ENCODE measurements at regions not wholly inside any gene's neighbourhood (a gene's known extent, or its start where the extent isn't known, plus 50 kb on each side); places are given as distances from the start of the nearest gene placed in this dataset.

DNA sequence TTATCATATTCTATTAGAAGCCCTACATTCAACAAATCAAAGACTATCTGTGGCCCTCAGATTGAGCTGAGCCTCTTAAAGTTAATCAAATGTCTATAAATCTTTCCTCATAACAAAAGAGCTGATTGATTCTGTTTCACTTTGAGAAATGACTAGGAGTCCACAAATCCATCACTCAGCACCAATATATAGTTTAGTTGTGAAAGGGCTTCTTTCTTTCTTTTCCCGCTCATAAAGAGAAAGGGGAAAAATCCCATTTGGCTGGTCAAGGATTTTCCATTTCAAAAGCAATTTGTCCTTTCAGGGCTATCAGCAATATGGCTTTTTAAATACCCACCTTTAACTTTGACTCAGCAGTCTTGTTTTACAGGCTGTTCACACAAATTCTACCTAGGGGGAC is 408.5 kb upstream of the PCDH20 start:
- TF ChIP-seq EP300 (IDR thresholded peaks at IDR 0.05) = no peak

DNA sequence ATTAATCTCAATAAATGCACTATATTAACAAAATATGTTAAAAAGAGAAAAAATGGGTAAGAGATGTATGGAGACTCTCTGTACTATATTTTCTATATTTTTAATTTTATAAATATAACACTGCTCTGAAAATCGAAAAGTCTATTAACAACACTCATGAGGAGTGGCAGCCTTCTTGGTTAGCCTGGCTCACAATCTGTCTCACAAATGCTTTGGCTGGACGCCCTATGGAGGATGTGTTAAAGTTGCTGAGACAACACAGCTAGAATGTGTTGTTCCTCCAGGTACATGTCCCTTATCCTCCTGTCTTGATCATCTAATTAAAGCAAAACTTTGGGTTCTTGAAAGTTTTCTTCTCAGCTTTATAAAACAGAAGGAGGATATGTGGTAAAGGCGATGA is 396.6 kb upstream of the PCDH20 start:
- H3K9me3 ChIP-seq = no peaks in the 10 kb centered on the region
- H3K4me3 ChIP-seq = no peak overlapping the region
- TF ChIP-seq POLR2A (IDR thresholded peaks at IDR 0.05) (no peak), EP300 (IDR thresholded peaks at IDR 0.05) (no peak)
- TF ChIP-seq, protein P1, sequence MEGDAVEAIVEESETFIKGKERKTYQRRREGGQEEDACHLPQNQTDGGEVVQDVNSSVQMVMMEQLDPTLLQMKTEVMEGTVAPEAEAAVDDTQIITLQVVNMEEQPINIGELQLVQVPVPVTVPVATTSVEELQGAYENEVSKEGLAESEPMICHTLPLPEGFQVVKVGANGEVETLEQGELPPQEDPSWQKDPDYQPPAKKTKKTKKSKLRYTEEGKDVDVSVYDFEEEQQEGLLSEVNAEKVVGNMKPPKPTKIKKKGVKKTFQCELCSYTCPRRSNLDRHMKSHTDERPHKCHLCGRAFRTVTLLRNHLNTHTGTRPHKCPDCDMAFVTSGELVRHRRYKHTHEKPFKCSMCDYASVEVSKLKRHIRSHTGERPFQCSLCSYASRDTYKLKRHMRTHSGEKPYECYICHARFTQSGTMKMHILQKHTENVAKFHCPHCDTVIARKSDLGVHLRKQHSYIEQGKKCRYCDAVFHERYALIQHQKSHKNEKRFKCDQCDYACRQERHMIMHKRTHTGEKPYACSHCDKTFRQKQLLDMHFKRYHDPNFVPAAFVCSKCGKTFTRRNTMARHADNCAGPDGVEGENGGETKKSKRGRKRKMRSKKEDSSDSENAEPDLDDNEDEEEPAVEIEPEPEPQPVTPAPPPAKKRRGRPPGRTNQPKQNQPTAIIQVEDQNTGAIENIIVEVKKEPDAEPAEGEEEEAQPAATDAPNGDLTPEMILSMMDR (IDR thresholded peaks at IDR 0.05) = no peak
- no peaks in the 10 kb centered on the region for H3K4me1 ChIP-seq (ENCODE audit: insufficient read depth)
- H3K36me3 ChIP-seq = no peaks in the 10 kb centered on the region
- intact Hi-C loops (cut with DNase I) = no loop called here
- H3K27me3 ChIP-seq = no peaks in the 10 kb centered on the region
- no peak for DNase-seq
- H3K27ac ChIP-seq = no peak overlapping the region
- 75 to 86% (median 80%) methylated on average over 3 of the region's 3 CpGs for WGBS, 3 donors

More for the DNA sequence above, 408.5 kb upstream of the PCDH20 start:
- Histone ChIP-seq H3K36me3 (no peaks in the 10 kb centered on the region), H3K4me3 (no peak overlapping the region), H3K27ac (no peak overlapping the region), H3K9me3 (no peaks in the 10 kb centered on the region), H3K4me1 (ENCODE audit: insufficient read depth) (no peaks in the 10 kb centered on the region), H3K27me3 (no peaks in the 10 kb centered on the region)
- DNase-seq = no peak
- 90 to 94% (median 92%) methylated on average over 1 of the region's 1 CpG for WGBS, 3 donors
- intact Hi-C loops (cut with DNase I) = no loop called here

DNA sequence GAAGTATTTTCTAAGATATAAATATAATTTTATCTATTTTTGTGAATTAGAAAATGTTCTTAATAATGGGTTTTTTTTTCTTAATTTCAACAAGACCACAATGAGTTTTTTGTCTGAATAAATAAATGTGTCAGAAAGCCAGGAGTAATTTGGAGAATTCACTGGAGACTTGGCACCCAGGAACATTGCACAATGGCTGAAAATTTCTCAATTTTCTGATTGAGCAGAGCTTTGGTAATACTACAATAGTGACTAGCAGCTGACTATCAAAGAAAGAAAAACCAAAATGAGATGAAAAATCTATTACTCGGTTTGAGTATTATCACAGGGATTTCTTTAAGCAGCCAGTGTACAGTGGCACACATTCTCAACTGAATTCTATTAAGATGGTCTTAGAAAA is 394.4 kb upstream of the PCDH20 start:
- Histone ChIP-seq H3K4me3 (no peak overlapping the region), H3K27me3 (no peaks in the 10 kb centered on the region), H3K27ac (no peak overlapping the region), H3K4me1 (ENCODE audit: insufficient read depth) (no peaks in the 10 kb centered on the region), H3K9me3 (no peaks in the 10 kb centered on the region), H3K36me3 (no peaks in the 10 kb centered on the region)
- TF ChIP-seq POLR2A (IDR thresholded peaks at IDR 0.05) = no peak
- TF ChIP-seq, protein P1 (IDR thresholded peaks at IDR 0.05) = no peak
- no peak for TF ChIP-seq EP300 (IDR thresholded peaks at IDR 0.05)
- intact Hi-C loops (cut with DNase I) = no loop called here
- no peak for DNase-seq
- WGBS, 3 donors = 65 to 88% (median 78%) methylated on average over 1 of the region's 1 CpG

DNA sequence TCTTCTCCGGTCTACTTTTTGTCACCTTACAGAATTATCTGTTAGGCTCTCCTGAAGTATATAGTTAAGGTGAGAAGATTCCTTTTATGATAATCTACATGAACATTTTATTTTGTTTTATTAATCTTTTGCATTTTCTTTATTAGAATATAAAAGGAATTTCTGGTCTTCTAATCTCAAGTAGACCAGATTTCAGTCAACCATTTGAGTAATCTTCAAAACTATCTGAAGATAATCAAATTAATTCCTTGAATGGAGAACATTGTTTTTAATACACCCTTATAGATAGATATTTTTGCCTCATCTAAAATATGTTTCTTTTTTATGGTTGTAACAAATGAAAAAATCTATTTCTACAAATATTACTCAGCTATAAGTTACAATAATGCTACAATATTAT is 381.7 kb upstream of the PCDH20 start:
- intact Hi-C loops (cut with DNase I) = no loop called here
- 92 to 96% (median 94%) methylated on average over 1 of the region's 1 CpG for WGBS, 3 donors
- H3K4me1 ChIP-seq (ENCODE audit: insufficient read depth) = no peaks in the 10 kb centered on the region
- no peak for DNase-seq
- no peak overlapping the region for H3K4me3 ChIP-seq
- no peaks in the 10 kb centered on the region for H3K27me3 ChIP-seq
- no peaks in the 10 kb centered on the region for H3K9me3 ChIP-seq
- H3K36me3 ChIP-seq = no peaks in the 10 kb centered on the region
- TF ChIP-seq POLR2A (IDR thresholded peaks at IDR 0.05) (no peak), EP300 (IDR thresholded peaks at IDR 0.05) (no peak)
- TF ChIP-seq, protein P1 (IDR thresholded peaks at IDR 0.05) = no peak
- no peak overlapping the region for H3K27ac ChIP-seq

DNA sequence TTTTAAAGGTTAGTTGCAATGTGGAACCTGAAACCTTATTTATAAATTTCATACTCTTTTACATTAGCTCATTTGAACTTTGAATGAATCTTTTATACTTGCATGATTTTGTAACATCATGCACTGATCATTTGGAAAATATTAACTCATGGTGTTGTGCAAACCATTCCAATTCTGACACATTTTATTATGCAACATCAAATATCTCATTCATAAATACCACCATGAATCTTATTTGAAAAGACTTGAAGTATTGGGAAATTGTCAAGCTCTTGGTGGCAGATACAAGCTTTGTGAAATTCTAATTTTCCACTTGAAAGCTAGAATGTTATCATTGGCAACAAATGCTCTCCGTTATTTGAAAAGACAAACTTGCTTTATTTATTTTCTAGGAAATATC is 379.9 kb upstream of the PCDH20 start:
- Histone ChIP-seq H3K27me3 (no peaks in the 10 kb centered on the region), H3K9me3 (no peaks in the 10 kb centered on the region), H3K27ac (no peak overlapping the region), H3K4me3 (no peak overlapping the region), H3K4me1 (ENCODE audit: insufficient read depth) (no peaks in the 10 kb centered on the region), H3K36me3 (no peaks in the 10 kb centered on the region)
- no peak for DNase-seq
- no peak for TF ChIP-seq POLR2A (IDR thresholded peaks at IDR 0.05)
- no peak for TF ChIP-seq EP300 (IDR thresholded peaks at IDR 0.05)
- TF ChIP-seq, protein P1 (IDR thresholded peaks at IDR 0.05) = no peak
- 18 to 25% (median 18%) methylated on average over 1 of the region's 1 CpG for WGBS, 3 donors
- intact Hi-C loops (cut with DNase I) = no loop called here

Measured in ovary (tissue), 7 donors.